ENCODE measurements at regions not wholly inside any gene's neighbourhood (a gene's known extent, or its start where the extent isn't known, plus 50 kb on each side); places are given as distances from the start of the nearest gene placed in this dataset.

GRCh38 chr9:88792502-88792901, 198.8 kb upstream of the S1PR3 start (continued):
- TF ChIP-seq CHD7 (IDR thresholded peaks at IDR 0.05; ENCODE audit: insufficient replicate concordance, low read length) (no peak), YY1 (IDR thresholded peaks at IDR 0.05; ENCODE audit: low read depth, low read length) (no peak), SIX5 (IDR thresholded peaks at IDR 0.05; ENCODE audit: low read depth, low read length) (no peak), JUN (IDR thresholded peaks at IDR 0.05; ENCODE audit: low read depth, low read length) (no peak), KDM5A (IDR thresholded peaks at IDR 0.05; ENCODE audit: low read length) (no peak), CBX8 (IDR thresholded peaks at IDR 0.05; ENCODE audit: borderline replicate concordance, low read depth, low read length) (no peak), TCF12 (IDR thresholded peaks at IDR 0.05; ENCODE audit: low read depth, low read length) (no peak), ASH2L (IDR thresholded peaks at IDR 0.05; ENCODE audit: low read length) (no peak), SP2 (IDR thresholded peaks at IDR 0.05; ENCODE audit: low read length) (no peak)

All from H1 (cell line).